H1 (cell line): ENCODE measurements at regions not wholly inside any gene's neighbourhood (a gene's known extent, or its start where the extent isn't known, plus 50 kb on each side); places are given as distances from the start of the nearest gene placed in this dataset.

Source experiments
- PHF8 ChIP-seq: fragments of 200-600 bp; sonication (generic); conservative IDR thresholded peaks from 2 replicates; pipeline ENCODE4 v1.7.1; 2012; ENCODE audit warnings: low read depth, mild to moderate bottlenecking, inconsistent platforms, low read length, moderate library complexity
- POLR2AphosphoS5 ChIP-seq: IDR thresholded peaks from 2 replicates; pipeline ENCODE4 v1.6.1; 2011; ENCODE audit warnings: low read depth, low read length
- RAD21 ChIP-seq, 2 experiments: IDR thresholded peaks in 1 of 2; conservative IDR thresholded peaks in 1 of 2; 2 replicates each; pipeline ENCODE4 v1.6.1; 2011; ENCODE audit warnings: low read depth in 2 of 2, low read length in 2 of 2, improper control_type of control experiment in 1 of 2, inconsistent platforms in 1 of 2, mild to moderate bottlenecking in 1 of 2, moderate library complexity in 1 of 2
- RNF2 ChIP-seq: fragments of 200-900, 300-1000 bp; sonication (generic); IDR thresholded peaks from 2 replicates; pipeline ENCODE4 v1.7.1; 2016; ENCODE audit warnings: borderline replicate concordance, low read depth, mild to moderate bottlenecking, antibody characterized with exemption, low read length; ENCODE audit not compliant: poor library complexity, severe bottlenecking; ENCODE audit errors: missing control alignments
- SIX5 ChIP-seq: IDR thresholded peaks from 2 replicates; pipeline ENCODE4 v1.6.1; 2011; ENCODE audit warnings: mild to moderate bottlenecking, low read depth, low read length
- SP4 ChIP-seq: IDR thresholded peaks from 2 replicates; pipeline ENCODE4 v1.6.1; 2012; ENCODE audit warnings: low read length, inconsistent platforms
- TF ChIP-seq, protein P1 (sequence below): IDR thresholded peaks from 2 replicates; pipeline ENCODE4 v1.6.1; 2011; ENCODE audit warnings: low read length, improper control_type of control experiment
- TF ChIP-seq, protein P2 (sequence below), 3 experiments: IDR thresholded peaks; 1 replicate in 2 of 3; 2 replicates in 1 of 3; pipeline versions ENCODE4 v1.5.1 to v1.6.1; 2011; ENCODE audit warnings: low read length in 3 of 3, mild to moderate bottlenecking in 3 of 3, inconsistent platforms in 2 of 3, low read depth in 1 of 3, moderate library complexity in 1 of 3; ENCODE audit not compliant: insufficient read depth in 1 of 3; ENCODE audit errors: control extremely low read depth in 1 of 3

DNA sequence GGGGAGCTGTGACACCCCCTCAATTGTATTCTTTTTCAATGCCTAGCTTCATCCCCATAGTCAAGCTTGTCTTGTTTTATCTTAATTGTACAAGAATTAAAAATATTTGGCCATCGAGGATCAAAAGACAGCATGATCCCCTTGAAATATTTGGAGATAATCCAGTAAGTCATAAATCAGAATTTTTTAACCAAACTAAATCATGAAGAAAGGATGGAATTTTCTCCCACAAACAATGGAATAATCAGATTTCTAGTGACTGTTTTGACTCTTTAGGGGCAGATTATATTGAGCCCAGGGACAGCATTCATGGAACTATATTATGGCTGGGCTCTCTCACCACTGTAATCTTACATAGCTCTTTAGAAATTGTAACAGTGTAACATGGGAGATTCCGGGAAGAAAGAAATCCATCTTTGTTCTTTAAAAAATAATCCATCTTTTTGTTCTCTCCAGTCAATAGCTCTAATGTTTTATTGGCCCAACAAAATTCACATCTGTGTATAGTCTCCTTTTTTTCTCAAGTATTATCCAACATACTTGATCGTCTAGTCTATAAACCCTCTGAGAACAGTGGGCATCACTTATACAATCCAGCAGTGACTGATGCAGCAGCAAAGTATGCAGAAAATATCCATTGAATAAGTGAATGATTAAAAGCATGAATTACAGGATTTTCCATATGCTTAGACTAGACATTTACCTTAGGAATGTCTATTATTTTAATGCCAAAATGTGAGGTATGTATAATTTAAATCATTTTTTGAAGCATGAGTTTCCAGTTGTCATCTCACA lies 277.0 kb upstream of the PLSCR5 start (continued):
- TF ChIP-seq, protein P1, sequence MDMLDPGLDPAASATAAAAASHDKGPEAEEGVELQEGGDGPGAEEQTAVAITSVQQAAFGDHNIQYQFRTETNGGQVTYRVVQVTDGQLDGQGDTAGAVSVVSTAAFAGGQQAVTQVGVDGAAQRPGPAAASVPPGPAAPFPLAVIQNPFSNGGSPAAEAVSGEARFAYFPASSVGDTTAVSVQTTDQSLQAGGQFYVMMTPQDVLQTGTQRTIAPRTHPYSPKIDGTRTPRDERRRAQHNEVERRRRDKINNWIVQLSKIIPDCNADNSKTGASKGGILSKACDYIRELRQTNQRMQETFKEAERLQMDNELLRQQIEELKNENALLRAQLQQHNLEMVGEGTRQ: no peak
- TF ChIP-seq RNF2: no peak
- TF ChIP-seq, protein P2, sequence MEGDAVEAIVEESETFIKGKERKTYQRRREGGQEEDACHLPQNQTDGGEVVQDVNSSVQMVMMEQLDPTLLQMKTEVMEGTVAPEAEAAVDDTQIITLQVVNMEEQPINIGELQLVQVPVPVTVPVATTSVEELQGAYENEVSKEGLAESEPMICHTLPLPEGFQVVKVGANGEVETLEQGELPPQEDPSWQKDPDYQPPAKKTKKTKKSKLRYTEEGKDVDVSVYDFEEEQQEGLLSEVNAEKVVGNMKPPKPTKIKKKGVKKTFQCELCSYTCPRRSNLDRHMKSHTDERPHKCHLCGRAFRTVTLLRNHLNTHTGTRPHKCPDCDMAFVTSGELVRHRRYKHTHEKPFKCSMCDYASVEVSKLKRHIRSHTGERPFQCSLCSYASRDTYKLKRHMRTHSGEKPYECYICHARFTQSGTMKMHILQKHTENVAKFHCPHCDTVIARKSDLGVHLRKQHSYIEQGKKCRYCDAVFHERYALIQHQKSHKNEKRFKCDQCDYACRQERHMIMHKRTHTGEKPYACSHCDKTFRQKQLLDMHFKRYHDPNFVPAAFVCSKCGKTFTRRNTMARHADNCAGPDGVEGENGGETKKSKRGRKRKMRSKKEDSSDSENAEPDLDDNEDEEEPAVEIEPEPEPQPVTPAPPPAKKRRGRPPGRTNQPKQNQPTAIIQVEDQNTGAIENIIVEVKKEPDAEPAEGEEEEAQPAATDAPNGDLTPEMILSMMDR (IDR thresholded peaks at IDR 0.05; ENCODE audit: control extremely low read depth in 1 of 3, insufficient read depth in 1 of 3, low read depth in 1 of 3, low read length in 3 of 3): no peak
- no peak for TF ChIP-seq SIX5
- TF ChIP-seq POLR2AphosphoS5: no peak
- TF ChIP-seq RAD21 (IDR thresholded peaks at IDR 0.05 in 1 of 2, conservative IDR thresholded peaks at IDR 0.05 in 1 of 2; ENCODE audit: low read depth in 2 of 2, low read length in 2 of 2): no peak
- no peak for TF ChIP-seq PHF8
- TF ChIP-seq SP4: no peak
